Esophagus (tissue), 2 donors: ENCODE measurements at regions not wholly inside any gene's neighbourhood (a gene's known extent, or its start where the extent isn't known, plus 50 kb on each side); places are given as distances from the start of the nearest gene placed in this dataset.

Source experiments
- H3K27ac ChIP-seq, 2 donors: one replicate each; pipeline ENCODE4 v1.5.1; 2013; ENCODE audit warnings: low read depth in 2 of 2, mild to moderate bottlenecking in 2 of 2, inconsistent platforms in 1 of 2, low read length in 1 of 2, moderate library complexity in 1 of 2
- H3K27me3 ChIP-seq, 2 donors: one replicate each; pipeline ENCODE4 v1.6.1; 2013; ENCODE audit warnings: low read length in 2 of 2, control low read depth in 1 of 2, mild to moderate bottlenecking in 1 of 2; ENCODE audit not compliant: insufficient read depth in 2 of 2, control insufficient read depth in 1 of 2
- H3K36me3 ChIP-seq, 2 donors: one replicate each; pipeline ENCODE4 v1.6.1; 2013; ENCODE audit warnings: low read length in 1 of 2; ENCODE audit not compliant: control insufficient read depth in 2 of 2, insufficient read depth in 2 of 2
- H3K4me1 ChIP-seq, 2 donors: one replicate each; pipeline ENCODE4 v1.6.1; 2013; ENCODE audit warnings: low read length in 1 of 2; ENCODE audit not compliant: control insufficient read depth in 2 of 2, insufficient read depth in 2 of 2
- H3K4me3 ChIP-seq, 2 donors: one replicate each; pipeline ENCODE4 v1.5.1; 2013; ENCODE audit warnings: low read length in 2 of 2, mild to moderate bottlenecking in 2 of 2, low read depth in 1 of 2, moderate library complexity in 1 of 2
- H3K9me3 ChIP-seq, 2 donors: one replicate each; pipeline ENCODE4 v1.6.1; 2013; ENCODE audit warnings: mild to moderate bottlenecking in 2 of 2, low read depth in 1 of 2, low read length in 1 of 2, moderate library complexity in 1 of 2; ENCODE audit not compliant: control insufficient read depth in 2 of 2, insufficient read depth in 1 of 2
- WGBS, 2 donors: extraction: QIAGEN DNeasy Blood & Tissue Kit; methylation state at CpG; one replicate each; pipeline ENCODE4 v1.1.7; 2013; 5-methylcytosine and 5-hydroxymethylcytosine counted together
- donor health status: healthy with polysubstance abuse.
- donor health status: Bipolar disorder and iron deficiency.

- Histone ChIP-seq H3K9me3 (no peaks in the 10 kb centered on the region), H3K36me3 (no peaks in the 10 kb centered on the region), H3K27me3 (no peaks in the 10 kb centered on the region), H3K4me3 (no peak overlapping the region), H3K4me1 (no peaks in the 10 kb centered on the region), H3K27ac (no peak overlapping the region)
- 87 to 90% methylated on average over 2 of the region's 2 CpGs for WGBS, 2 donors
Observed at GRCh38 chr7:156556083-156556482, 84.5 kb upstream of the RNF32 start.

GRCh38 chr7:156554488-156554887 is 86.1 kb upstream of the RNF32 start:
- Histone ChIP-seq H3K27ac (no peak overlapping the region), H3K27me3 (no peaks in the 10 kb centered on the region), H3K4me1 (no peaks in the 10 kb centered on the region), H3K9me3 (no peaks in the 10 kb centered on the region), H3K4me3 (no peak overlapping the region), H3K36me3 (no peaks in the 10 kb centered on the region)
- 48 to 72% methylated on average over 8 of the region's 8 CpGs for WGBS, 2 donors

DNA sequence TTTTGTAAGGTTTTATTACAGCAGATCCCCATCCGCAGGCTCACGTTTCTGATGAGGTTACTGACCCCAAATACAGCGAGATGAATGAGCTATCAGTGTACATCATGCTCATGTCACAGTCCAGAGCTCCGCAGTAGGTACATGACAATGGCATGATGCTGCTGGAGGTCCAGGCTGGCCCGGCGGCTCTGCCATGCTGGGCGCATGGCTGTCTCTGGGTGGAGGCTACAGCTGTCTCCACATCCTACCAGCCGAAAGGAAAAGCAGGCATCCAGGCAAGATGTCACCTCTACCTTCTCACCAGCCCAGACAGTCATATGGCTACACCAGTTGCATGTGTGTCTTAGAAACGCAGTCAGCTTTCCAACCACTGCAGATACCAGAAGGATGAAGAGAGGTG is 90.9 kb upstream of the RNF32 start:
- H3K27me3 ChIP-seq = no peaks in the 10 kb centered on the region
- no peaks in the 10 kb centered on the region for H3K9me3 ChIP-seq
- H3K4me3 ChIP-seq = no peak overlapping the region
- WGBS, 2 donors = 94 to 96% methylated on average over 9 of the region's 9 CpGs
- H3K27ac ChIP-seq = no peak overlapping the region
- no peaks in the 10 kb centered on the region for H3K4me1 ChIP-seq
- no peaks in the 10 kb centered on the region for H3K36me3 ChIP-seq

GRCh38 chr7:156547884-156548561 is 92.6 kb upstream of the RNF32 start:
- Histone ChIP-seq H3K4me1 (no peaks in the 10 kb centered on the region), H3K9me3 (no peaks in the 10 kb centered on the region), H3K27ac (no peak overlapping the region), H3K4me3 (no peak overlapping the region), H3K36me3 (no peaks in the 10 kb centered on the region), H3K27me3 (no peaks in the 10 kb centered on the region)
- WGBS, 2 donors = 77 to 80% methylated on average over 20 of the region's 20 CpGs

GRCh38 chr7:156545979-156546378 is 94.6 kb upstream of the RNF32 start:
- 58 to 65% methylated on average over 9 of the region's 9 CpGs for WGBS, 2 donors
- Histone ChIP-seq H3K36me3 (no peaks in the 10 kb centered on the region), H3K4me1 (no peaks in the 10 kb centered on the region)

DNA sequence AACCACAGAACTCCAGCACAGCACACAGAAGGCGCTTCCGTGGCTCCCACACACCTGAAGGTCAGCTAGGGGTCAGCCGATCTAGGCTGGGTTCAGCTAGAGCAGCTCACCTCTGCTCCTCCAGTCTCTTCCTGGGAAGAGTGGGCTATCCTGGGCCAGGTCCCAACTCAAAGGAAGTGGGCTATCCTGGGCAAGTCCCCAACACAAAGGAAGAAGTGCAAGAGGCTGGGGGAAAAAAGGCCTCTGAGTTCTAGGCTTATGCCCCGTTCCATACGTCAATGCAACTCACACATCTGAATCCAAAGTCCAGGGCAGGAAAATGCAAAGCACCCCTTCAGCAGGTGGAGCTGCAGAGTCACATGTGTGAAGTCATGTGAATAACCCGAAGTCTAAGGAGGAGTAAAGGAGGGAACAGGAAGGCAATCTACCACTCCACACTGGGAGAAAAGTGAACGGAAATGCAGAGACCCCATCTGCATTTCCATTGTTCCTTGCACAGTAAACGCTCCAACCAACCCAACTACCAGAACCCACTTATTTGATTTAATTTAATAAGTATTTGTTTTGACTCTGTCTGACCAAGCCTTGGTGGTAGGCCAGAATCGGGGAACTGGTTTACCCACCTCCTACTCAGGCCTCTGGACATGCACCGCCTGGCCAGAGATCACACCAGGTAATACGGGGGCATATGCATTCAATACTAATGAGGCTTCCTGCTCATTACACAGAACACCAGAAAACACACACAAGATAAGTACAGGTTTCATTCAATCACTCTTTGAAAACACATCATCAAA is 95.5 kb upstream of the RNF32 start:
- no peaks in the 10 kb centered on the region for H3K9me3 ChIP-seq
- H3K27ac ChIP-seq = no peak overlapping the region
- no peaks in the 10 kb centered on the region for H3K4me1 ChIP-seq
- H3K27me3 ChIP-seq = no peaks in the 10 kb centered on the region
- H3K36me3 ChIP-seq = no peaks in the 10 kb centered on the region
- no peak overlapping the region for H3K4me3 ChIP-seq
- WGBS, 2 donors = 86% methylated on average over 11 of the region's 11 CpGs

More at GRCh38 chr7:156545979-156546378, 94.6 kb upstream of the RNF32 start:
- Histone ChIP-seq H3K4me3 (no peak overlapping the region), H3K27ac (no peak overlapping the region), H3K27me3 (no peaks in the 10 kb centered on the region), H3K9me3 (no peaks in the 10 kb centered on the region)

DNA sequence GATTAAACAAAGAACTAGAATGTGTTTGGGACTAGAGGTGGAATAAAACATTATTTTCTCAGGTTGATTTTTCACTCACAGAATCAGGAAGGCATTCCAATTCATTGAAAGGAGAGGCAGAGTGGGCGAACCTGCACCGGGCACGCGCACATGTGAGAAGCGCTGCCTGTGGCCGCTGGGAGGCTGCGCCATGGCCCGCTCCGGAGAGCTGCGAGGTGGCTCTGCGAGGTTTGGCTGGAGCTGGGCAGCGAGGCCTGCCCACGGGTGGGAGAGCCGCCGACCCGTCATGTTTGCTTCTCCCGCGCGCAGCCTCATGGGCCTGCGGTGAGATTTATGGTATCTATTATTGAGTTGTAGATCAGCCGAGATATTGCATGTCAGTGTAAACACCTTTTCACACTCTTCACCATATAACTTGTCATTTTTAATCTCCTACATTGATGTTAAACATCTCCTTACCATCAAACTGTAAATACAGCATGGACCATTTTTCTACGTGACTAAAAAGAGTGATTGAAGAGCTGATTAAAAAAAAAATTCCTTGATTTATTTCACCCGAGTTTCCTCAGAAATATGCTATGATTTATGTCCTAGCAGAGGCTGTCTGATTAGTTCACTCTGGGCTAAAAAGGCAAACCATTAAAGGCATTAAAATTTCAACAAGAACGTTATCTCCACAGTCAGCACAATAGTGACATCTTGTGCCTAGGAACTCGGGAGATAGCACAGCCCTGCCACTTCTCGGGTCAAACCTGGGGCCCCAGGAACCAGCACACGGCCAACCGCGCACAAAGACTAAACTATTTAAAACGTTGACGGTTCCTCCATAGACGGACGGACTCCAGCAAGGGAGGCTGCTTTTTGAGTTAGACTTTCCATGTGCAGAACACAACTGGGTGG is 96.6 kb upstream of the RNF32 start:
- WGBS, 2 donors = 84 to 88% methylated on average over 33 of the region's 33 CpGs
- Histone ChIP-seq H3K27me3 (no peaks in the 10 kb centered on the region), H3K9me3 (no peaks in the 10 kb centered on the region), H3K4me3 (no peak overlapping the region), H3K36me3 (no peaks in the 10 kb centered on the region), H3K4me1 (no peaks in the 10 kb centered on the region), H3K27ac (no peak overlapping the region)

DNA sequence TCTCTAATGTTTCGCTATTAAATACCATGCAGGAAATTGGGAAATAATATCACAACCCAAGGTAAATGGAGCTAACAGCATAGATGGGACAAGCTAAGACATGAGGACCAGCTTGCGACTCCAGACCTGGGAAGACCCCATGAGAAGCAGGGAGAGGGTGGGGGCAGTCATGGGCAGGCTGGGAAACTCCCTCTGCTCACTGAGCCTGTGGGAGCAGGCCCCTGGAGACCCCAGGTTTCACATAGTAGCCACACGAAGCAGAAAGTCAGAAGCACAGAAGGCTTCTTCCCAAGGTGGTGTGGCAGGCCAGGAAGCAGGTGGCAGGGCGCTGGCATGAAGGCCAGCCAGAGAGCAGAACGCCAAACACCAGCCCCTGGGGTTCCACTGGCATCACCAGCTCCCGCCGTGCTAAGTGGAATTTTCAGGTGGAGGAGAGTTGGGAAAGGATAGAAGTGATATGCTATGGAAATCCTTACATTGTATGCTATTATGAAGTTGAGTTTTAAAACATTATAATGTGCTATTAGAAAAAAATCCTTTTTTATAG is 99.9 kb upstream of the RNF32 start:
- no peak overlapping the region for H3K4me3 ChIP-seq
- no peaks in the 10 kb centered on the region for H3K36me3 ChIP-seq
- H3K9me3 ChIP-seq = no peaks in the 10 kb centered on the region
- WGBS, 2 donors = 82 to 90% methylated on average over 7 of the region's 7 CpGs
- H3K27me3 ChIP-seq = peaks cover 0 to 5% of the 10 kb centered on the region in 2 donors
- H3K4me1 ChIP-seq = no peaks in the 10 kb centered on the region
- no peak overlapping the region for H3K27ac ChIP-seq

DNA sequence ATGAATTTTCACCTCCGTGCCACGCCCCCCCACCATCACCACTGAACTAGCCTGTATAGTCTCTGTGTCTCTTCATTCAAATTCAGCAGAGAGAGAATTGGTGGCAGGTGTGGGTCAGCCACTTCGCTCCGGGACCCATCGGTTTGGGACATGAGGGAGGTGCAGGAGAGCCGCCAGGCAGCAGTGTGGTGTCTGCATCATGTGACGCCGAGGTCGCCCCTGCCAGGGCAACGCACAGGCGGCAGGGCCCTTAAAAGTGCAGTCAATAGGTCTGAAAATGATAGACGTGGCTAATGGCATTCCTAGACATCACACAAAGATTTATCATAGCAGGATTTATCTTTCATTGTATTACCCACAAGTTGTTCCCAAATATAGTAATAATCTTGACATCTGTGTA is 100.6 kb upstream of the RNF32 start:
- Histone ChIP-seq H3K27me3 (peaks cover 0 to 5% of the 10 kb centered on the region in 2 donors), H3K9me3 (no peaks in the 10 kb centered on the region), H3K4me1 (no peaks in the 10 kb centered on the region), H3K27ac (no peak overlapping the region), H3K4me3 (no peak overlapping the region), H3K36me3 (no peaks in the 10 kb centered on the region)
- 79 to 83% methylated on average over 12 of the region's 12 CpGs for WGBS, 2 donors
